ENCODE measurements at regions not wholly inside any gene's neighbourhood (a gene's known extent, or its start where the extent isn't known, plus 50 kb on each side); places are given as distances from the start of the nearest gene placed in this dataset.
"Not testable (repeated sequence)": the region's sequence is repeated elsewhere in the genome, so short reads cannot be mapped to it uniquely, and the experiment has no call there.

DNA sequence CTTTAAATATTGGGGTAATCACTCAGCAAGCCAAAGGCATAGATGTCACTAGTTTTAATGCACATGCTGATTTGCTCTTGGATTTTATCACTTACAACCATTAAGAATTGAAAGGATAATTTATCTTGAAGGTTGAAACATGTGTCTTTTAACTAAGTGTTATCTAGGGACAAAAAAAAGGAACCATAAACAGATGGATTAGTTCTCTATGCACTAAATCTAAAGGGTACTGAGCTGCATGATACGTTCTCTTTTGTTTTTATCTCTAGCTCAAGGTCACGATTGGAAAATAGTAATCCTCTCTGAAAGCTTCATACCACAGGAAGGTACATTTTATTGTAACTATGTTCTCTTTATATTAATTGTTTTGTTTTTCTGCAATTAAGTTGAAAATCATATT is 1426.6 kb downstream of the GRIK2 start:
- H3K4me3 ChIP-seq (ENCODE audit: low read depth, low read length): no peak overlapping the region
- TF ChIP-seq, protein P1, sequence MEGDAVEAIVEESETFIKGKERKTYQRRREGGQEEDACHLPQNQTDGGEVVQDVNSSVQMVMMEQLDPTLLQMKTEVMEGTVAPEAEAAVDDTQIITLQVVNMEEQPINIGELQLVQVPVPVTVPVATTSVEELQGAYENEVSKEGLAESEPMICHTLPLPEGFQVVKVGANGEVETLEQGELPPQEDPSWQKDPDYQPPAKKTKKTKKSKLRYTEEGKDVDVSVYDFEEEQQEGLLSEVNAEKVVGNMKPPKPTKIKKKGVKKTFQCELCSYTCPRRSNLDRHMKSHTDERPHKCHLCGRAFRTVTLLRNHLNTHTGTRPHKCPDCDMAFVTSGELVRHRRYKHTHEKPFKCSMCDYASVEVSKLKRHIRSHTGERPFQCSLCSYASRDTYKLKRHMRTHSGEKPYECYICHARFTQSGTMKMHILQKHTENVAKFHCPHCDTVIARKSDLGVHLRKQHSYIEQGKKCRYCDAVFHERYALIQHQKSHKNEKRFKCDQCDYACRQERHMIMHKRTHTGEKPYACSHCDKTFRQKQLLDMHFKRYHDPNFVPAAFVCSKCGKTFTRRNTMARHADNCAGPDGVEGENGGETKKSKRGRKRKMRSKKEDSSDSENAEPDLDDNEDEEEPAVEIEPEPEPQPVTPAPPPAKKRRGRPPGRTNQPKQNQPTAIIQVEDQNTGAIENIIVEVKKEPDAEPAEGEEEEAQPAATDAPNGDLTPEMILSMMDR (IDR thresholded peaks at IDR 0.05; ENCODE audit: low read depth, low read length): no peak

DNA sequence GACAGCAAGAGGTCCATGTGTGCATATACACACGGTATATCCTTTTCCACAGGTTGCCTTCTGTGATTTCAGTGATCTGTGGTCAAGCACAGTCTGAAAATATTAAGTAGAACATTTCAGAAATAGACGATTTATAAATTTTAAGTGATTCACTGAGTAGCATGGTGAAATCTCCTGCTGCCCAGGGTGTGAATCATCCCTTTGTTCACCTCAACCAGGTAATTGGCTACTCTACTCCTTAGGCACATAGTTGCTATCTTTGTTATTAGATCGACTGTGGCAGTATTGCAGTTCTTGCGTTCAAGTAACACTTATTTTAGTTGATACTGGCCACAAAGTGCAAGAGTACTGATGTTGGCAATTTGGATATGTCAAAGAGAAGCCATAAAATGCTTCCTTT is 1421.7 kb downstream of the GRIK2 start:
- TF ChIP-seq, protein P1 (IDR thresholded peaks at IDR 0.05; ENCODE audit: low read depth, low read length): no peak
- H3K4me3 ChIP-seq (ENCODE audit: low read depth, low read length): no peak overlapping the region

DNA sequence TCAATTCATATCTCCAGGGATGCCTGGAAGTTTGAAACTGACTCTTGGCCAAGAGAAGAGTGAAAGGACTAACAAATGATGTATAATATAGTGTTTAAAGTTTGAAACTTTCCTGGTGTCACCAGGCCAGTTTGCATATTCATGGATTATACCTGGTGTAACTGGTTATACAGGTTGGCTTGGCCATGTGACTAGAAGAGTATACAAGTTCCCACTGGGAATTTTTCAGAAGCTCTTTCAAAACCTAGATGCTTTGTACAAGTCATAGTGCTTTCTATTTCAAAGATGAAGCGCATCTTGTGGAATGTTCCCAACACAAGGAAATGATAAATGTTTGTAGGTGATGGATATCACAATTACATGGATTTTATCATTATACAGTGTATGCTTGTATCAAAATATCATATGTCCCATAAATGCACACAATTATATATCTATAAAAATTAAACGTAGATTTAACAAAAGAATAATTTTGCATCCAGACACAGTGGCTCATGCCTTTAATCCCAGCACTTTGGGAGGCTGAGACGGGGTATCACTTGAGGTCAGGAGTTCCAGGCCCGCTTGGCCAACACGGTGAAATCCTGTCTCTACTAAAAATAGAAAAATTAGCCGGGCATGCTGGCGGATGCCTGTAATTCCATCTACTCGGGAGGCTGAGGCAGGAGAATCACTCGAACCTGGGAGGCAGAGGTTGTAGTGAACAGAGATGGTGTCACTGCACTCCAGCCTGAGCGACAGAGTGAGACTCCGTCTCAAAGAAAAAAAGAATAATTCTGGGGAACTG is 1420.2 kb downstream of the GRIK2 start:
- no peak overlapping the region for H3K4me3 ChIP-seq (ENCODE audit: low read depth, low read length)
- TF ChIP-seq, protein P1 (IDR thresholded peaks at IDR 0.05; ENCODE audit: low read depth, low read length): no peak

DNA sequence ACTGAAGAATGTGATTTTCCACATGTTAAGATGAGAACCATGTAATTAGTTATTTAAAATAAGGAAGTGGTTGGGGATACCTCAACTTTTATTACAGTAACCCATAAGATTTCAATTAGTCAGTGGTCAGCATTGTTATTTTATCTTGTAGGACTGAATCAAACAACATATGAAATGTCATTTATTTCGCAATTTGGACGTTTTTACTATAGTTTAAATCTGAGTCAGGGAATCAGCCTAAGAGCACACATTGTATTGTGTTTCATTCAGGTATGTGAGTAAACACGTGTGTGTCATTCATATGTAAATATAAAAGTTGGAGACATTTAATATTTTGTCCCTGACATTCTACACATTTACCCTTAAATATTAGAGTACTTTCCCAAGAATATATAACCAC is 1418.7 kb downstream of the GRIK2 start:
- no peak overlapping the region for H3K4me3 ChIP-seq (ENCODE audit: low read depth, low read length)
- TF ChIP-seq, protein P1 (IDR thresholded peaks at IDR 0.05; ENCODE audit: low read depth, low read length): no peak

DNA sequence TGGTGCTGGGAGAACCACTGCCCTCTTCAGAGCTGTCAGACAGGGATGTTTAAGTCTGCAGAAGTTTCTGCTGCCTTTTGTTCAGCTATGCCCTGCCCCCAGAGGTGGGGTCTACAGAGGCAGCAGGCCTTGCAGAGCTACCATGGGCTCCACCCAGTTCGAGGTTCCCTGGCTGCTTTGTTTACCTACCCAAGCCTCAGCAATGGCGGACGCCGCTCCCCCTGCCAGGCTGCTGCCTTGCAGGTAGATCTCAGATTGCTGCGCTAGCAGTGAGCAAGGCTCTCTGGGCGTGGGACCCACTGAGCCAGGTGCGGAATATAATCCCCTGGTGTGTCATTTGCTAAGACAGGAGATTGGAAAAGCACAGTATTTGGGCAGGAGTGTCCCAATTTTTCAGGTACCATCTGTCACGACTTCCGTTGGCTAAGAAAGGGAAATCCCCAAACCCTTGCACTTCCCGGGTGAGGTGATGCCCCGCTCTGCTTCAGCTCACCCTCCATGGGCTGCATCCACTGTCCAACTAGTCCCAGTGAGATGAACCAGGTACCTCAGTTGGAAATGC is 1415.5 kb downstream of the GRIK2 start:
- H3K4me3 ChIP-seq (ENCODE audit: low read depth, low read length): not testable (repeated sequence)

DNA sequence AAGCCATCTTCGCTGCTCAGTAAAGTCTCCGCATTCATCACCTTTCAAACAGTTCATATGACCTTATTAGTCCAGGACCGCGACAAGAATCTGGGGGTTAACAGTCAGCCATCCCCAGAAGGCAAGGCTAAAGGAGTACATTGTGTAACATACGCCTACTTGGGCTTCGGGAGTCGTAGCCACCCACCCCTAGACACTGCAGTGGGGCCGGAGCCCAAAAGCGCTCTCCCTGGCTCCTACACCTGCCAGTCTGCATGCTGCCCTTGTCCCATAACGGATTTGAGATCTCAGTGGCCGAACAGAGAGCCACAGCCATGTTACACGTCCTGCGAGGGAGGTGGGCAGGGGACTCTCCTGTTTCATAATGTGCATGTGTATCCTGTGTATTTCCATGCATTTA is 1405.5 kb downstream of the GRIK2 start:
- no peak overlapping the region for H3K4me3 ChIP-seq (ENCODE audit: low read depth, low read length)
- TF ChIP-seq, protein P1 (IDR thresholded peaks at IDR 0.05; ENCODE audit: low read depth, low read length): no peak

DNA sequence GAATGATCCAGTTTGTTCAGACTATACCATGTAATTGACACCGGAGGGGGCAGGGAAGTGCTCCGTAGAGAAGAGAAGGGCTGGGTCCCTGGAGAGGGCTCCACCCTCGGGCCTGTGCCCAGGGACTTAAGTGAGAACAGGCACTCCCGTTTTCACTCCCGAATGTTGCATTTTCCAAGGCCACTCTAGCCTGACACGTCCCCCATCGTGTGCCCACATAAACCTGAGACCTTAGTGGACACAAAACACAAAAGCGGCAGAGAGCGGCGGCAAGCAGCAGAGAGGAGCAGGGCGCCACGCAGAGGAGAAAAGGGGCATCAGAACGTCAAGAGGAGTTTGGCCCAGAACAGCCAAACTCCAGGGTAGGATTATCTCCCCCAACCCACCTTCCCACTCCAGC is 1405.1 kb downstream of the GRIK2 start:
- TF ChIP-seq, protein P1 (IDR thresholded peaks at IDR 0.05; ENCODE audit: low read depth, low read length): no peak
- no peak overlapping the region for H3K4me3 ChIP-seq (ENCODE audit: low read depth, low read length)
